ENCODE measurements at regions not wholly inside any gene's neighbourhood (a gene's known extent, or its start where the extent isn't known, plus 50 kb on each side); places are given as distances from the start of the nearest gene placed in this dataset.

- DNase-seq = no peak
- H3K4me1 ChIP-seq = peaks cover 0 to 38% (median 15%) of the 10 kb centered on the region in 4 donors
- H3K9me3 ChIP-seq = peaks cover 0 to 12% (median 4%) of the 10 kb centered on the region in 4 donors
- H3K4me3 ChIP-seq = no peak overlapping the region
- H3K27me3 ChIP-seq = no peaks in the 10 kb centered on the region
- no peak for TF ChIP-seq CTCF (IDR thresholded peaks at IDR 0.05)
- TF ChIP-seq POLR2AphosphoS5 (IDR thresholded peaks at IDR 0.05) = no peak
- no peak for TF ChIP-seq EP300 (IDR thresholded peaks at IDR 0.05)
- TF ChIP-seq POLR2A (IDR thresholded peaks at IDR 0.05) = no peak
- no peaks in the 10 kb centered on the region for H3K36me3 ChIP-seq
- intact Hi-C loops (cut with DNase I; ENCODE audit: low total_unique reads) = no loop called here
- H3K27ac ChIP-seq = no peak overlapping the region
- 74 to 87% (median 80%) methylated on average over 2 of the region's 2 CpGs for WGBS, 5 donors
Observed at GRCh38 chr1:168472223-168472622, 71.6 kb downstream of the XCL2 start.

DNA sequence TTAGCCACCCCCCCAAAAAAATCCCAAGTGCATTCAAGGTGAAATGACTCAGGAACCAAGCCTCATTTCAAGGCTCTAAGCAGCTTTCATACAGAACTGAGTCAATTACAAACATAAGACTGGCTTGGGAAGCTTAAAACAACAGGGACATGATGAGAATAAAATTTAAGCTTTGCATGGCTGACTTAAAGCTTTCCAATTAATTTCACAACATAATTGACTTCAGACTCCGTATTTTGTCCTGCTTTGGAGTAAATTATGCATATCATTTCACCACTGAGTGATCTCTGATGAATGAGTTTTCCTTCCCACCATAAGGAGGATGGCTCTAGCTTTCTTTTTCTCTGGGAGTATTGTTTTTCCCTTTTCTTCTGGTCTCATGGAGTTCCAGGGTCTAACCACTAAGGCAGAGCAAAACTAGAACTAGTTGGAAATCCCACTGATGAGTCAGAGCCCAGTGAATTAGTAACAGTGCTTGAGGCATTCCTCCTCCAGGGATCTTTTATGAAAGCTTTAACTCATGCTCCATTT is 72.8 kb downstream of the XCL2 start:
- WGBS, 5 donors = 70 to 83% (median 80%) methylated on average over 1 of the region's 1 CpG
- TF ChIP-seq CTCF (IDR thresholded peaks at IDR 0.05) = no peak
- no peak for TF ChIP-seq POLR2AphosphoS5 (IDR thresholded peaks at IDR 0.05)
- no peak for TF ChIP-seq EP300 (IDR thresholded peaks at IDR 0.05)
- TF ChIP-seq POLR2A (IDR thresholded peaks at IDR 0.05) = no peak
- Histone ChIP-seq H3K4me3 (no peak overlapping the region), H3K4me1 (peaks cover 0 to 47% (median 24%) of the 10 kb centered on the region in 4 donors), H3K9me3 (peaks cover 0 to 12% (median 4%) of the 10 kb centered on the region in 4 donors), H3K27me3 (no peaks in the 10 kb centered on the region), H3K27ac (peak overlapping the region in 2 of 5 donors; percentile 24 to 38), H3K36me3 (no peaks in the 10 kb centered on the region)
- DNase-seq = no peak
- intact Hi-C loops (cut with DNase I; ENCODE audit: low total_unique reads) = no loop called here

- WGBS, 5 donors = 41 to 69% (median 62%) methylated on average over 6 of the region's 6 CpGs
- TF ChIP-seq POLR2AphosphoS5 (IDR thresholded peaks at IDR 0.05) (peak in 1 of 3 donors; percentile 14), POLR2A (IDR thresholded peaks at IDR 0.05) (no peak)
- peaks cover 0 to 50% (median 25%) of the 10 kb centered on the region in 4 donors for H3K4me1 ChIP-seq
- H3K36me3 ChIP-seq = no peaks in the 10 kb centered on the region
- peak overlapping the region in 3 of 5 donors; percentile 15 to 38 (median 31) for H3K27ac ChIP-seq
- no peaks in the 10 kb centered on the region for H3K27me3 ChIP-seq
- DNase-seq = peak; percentile 34 to 63
- intact Hi-C loops (cut with DNase I; ENCODE audit: low total_unique reads) = no loop called here
- no peak overlapping the region for H3K4me3 ChIP-seq
- peaks cover 0 to 9% (median 4%) of the 10 kb centered on the region in 4 donors for H3K9me3 ChIP-seq
Observed at GRCh38 chr1:168469690-168470089, 74.1 kb downstream of the XCL2 start.

GRCh38 chr1:168468822-168469221 is 75.0 kb downstream of the XCL2 start:
- Histone ChIP-seq H3K4me3 (no peak overlapping the region), H3K27me3 (no peaks in the 10 kb centered on the region), H3K27ac (peak overlapping the region in 2 of 5 donors; percentile 15 to 31), H3K4me1 (peaks cover 0 to 50% (median 25%) of the 10 kb centered on the region in 4 donors), H3K9me3 (peaks cover 0 to under 1% (median 0%) of the 10 kb centered on the region in 4 donors), H3K36me3 (no peaks in the 10 kb centered on the region)
- intact Hi-C loops (cut with DNase I; ENCODE audit: low total_unique reads) = no loop called here
- no peak for DNase-seq
- TF ChIP-seq CTCF (IDR thresholded peaks at IDR 0.05) (no peak), EP300 (IDR thresholded peaks at IDR 0.05) (no peak), POLR2A (IDR thresholded peaks at IDR 0.05) (no peak), POLR2AphosphoS5 (IDR thresholded peaks at IDR 0.05) (no peak)
